Muscle of leg (tissue), 3 donors: ENCODE measurements at regions not wholly inside any gene's neighbourhood (a gene's known extent, or its start where the extent isn't known, plus 50 kb on each side); places are given as distances from the start of the nearest gene placed in this dataset.

Experiments
- DNase-seq: peaks from one replicate; pipeline ENCODE4 v3.0.0; 2013
- H3K27ac ChIP-seq: one replicate; pipeline ENCODE4 v1.5.1; 2013; ENCODE audit warnings: mild to moderate bottlenecking, low read length, control low read depth
- H3K27me3 ChIP-seq: one replicate; pipeline ENCODE4 v1.6.1; 2013; ENCODE audit warnings: low read length; ENCODE audit not compliant: control insufficient read depth, insufficient read depth
- H3K36me3 ChIP-seq: one replicate; pipeline ENCODE4 v1.6.1; 2013; ENCODE audit warnings: low read length; ENCODE audit not compliant: control insufficient read depth, insufficient read depth
- H3K4me1 ChIP-seq: one replicate; pipeline ENCODE4 v1.6.1; 2013; ENCODE audit warnings: low read length; ENCODE audit not compliant: control insufficient read depth, insufficient read depth
- H3K4me3 ChIP-seq: one replicate; pipeline ENCODE4 v1.5.1; 2013; ENCODE audit warnings: low read length, control low read depth
- H3K9me3 ChIP-seq: replicated peaks from 2 replicates; pipeline ENCODE4 v1.6.1; 2013; ENCODE audit warnings: low read depth, low read length; ENCODE audit not compliant: control insufficient read depth
- WGBS: methylation state at CpG from one replicate; pipeline ENCODE4 v1.1.5; 2013; ENCODE audit warnings: missing lambda C conversion rate; ENCODE audit not compliant: insufficient coverage; 5-methylcytosine and 5-hydroxymethylcytosine counted together

- H3K4me3 ChIP-seq = no peak overlapping the region
- H3K4me1 ChIP-seq = peaks cover 3% of the 10 kb centered on the region
- H3K9me3 ChIP-seq = no peaks in the 10 kb centered on the region
- H3K36me3 ChIP-seq = no peaks in the 10 kb centered on the region
- DNase-seq = no peak
- 83% methylated on average over 1 of the region's 3 CpGs for WGBS
- H3K27ac ChIP-seq = no peak overlapping the region
- no peaks in the 10 kb centered on the region for H3K27me3 ChIP-seq
These were observed 493.2 kb upstream of the KCNMB2 start for GRCh38 chr3:178043084-178043483.

GRCh38 chr3:178044320-178044719 is 491.9 kb upstream of the KCNMB2 start:
- H3K4me1 ChIP-seq = peaks cover 3% of the 10 kb centered on the region
- H3K27ac ChIP-seq = no peak overlapping the region
- no peaks in the 10 kb centered on the region for H3K36me3 ChIP-seq
- no peaks in the 10 kb centered on the region for H3K27me3 ChIP-seq
- WGBS = no CpG with 5 or more reads among the region's 2 CpGs
- H3K4me3 ChIP-seq = no peak overlapping the region
- no peak for DNase-seq
- no peaks in the 10 kb centered on the region for H3K9me3 ChIP-seq

GRCh38 chr3:178047496-178047895 is 488.7 kb upstream of the KCNMB2 start:
- Histone ChIP-seq H3K27ac (no peak overlapping the region), H3K4me1 (no peaks in the 10 kb centered on the region), H3K36me3 (no peaks in the 10 kb centered on the region), H3K4me3 (no peak overlapping the region), H3K27me3 (no peaks in the 10 kb centered on the region), H3K9me3 (no peaks in the 10 kb centered on the region)
- 88% methylated on average over 3 of the region's 3 CpGs for WGBS
- DNase-seq = no peak

GRCh38 chr3:178048768-178049167 is 487.5 kb upstream of the KCNMB2 start:
- Histone ChIP-seq H3K27ac (no peak overlapping the region), H3K9me3 (no peaks in the 10 kb centered on the region), H3K4me3 (no peak overlapping the region), H3K27me3 (no peaks in the 10 kb centered on the region), H3K4me1 (no peaks in the 10 kb centered on the region), H3K36me3 (no peaks in the 10 kb centered on the region)
- 52% methylated on average over 3 of the region's 3 CpGs for WGBS
- DNase-seq = no peak

GRCh38 chr3:178054471-178054870 is 481.8 kb upstream of the KCNMB2 start:
- Histone ChIP-seq H3K36me3 (no peaks in the 10 kb centered on the region), H3K27ac (no peak overlapping the region), H3K27me3 (no peaks in the 10 kb centered on the region), H3K4me1 (no peaks in the 10 kb centered on the region), H3K4me3 (no peak overlapping the region), H3K9me3 (no peaks in the 10 kb centered on the region)
- DNase-seq = no peak
- no CpG with 5 or more reads among the region's 3 CpGs for WGBS

- Histone ChIP-seq H3K4me3 (no peak overlapping the region), H3K36me3 (no peaks in the 10 kb centered on the region), H3K27ac (no peak overlapping the region), H3K27me3 (no peaks in the 10 kb centered on the region), H3K4me1 (peaks cover 2% of the 10 kb centered on the region), H3K9me3 (no peaks in the 10 kb centered on the region)
- no CpG with 5 or more reads among the region's 2 CpGs for WGBS
- DNase-seq = no peak
These were observed 480.3 kb upstream of the KCNMB2 start for GRCh38 chr3:178055939-178056338.

GRCh38 chr3:178056868-178057267 is 479.4 kb upstream of the KCNMB2 start:
- no peak overlapping the region for H3K4me3 ChIP-seq
- no peaks in the 10 kb centered on the region for H3K36me3 ChIP-seq
- no CpG with 5 or more reads among the region's 1 CpG for WGBS
- H3K9me3 ChIP-seq = no peaks in the 10 kb centered on the region
- H3K4me1 ChIP-seq = peaks cover 2% of the 10 kb centered on the region
- no peak for DNase-seq
- H3K27me3 ChIP-seq = no peaks in the 10 kb centered on the region
- H3K27ac ChIP-seq = no peak overlapping the region

- Histone ChIP-seq H3K9me3 (no peaks in the 10 kb centered on the region), H3K36me3 (no peaks in the 10 kb centered on the region), H3K27ac (no peak overlapping the region), H3K4me1 (peaks cover 2% of the 10 kb centered on the region), H3K27me3 (no peaks in the 10 kb centered on the region), H3K4me3 (no peak overlapping the region)
- WGBS = no CpG with 5 or more reads among the region's 6 CpGs
- no peak for DNase-seq
These were observed 477.6 kb upstream of the KCNMB2 start for GRCh38 chr3:178058629-178059028.

GRCh38 chr3:178059119-178059518 is 477.1 kb upstream of the KCNMB2 start:
- Histone ChIP-seq H3K9me3 (no peaks in the 10 kb centered on the region), H3K27ac (no peak overlapping the region)
- DNase-seq = peak; percentile 71

GRCh38 chr3:178059836-178060235 is 476.4 kb upstream of the KCNMB2 start:
- Histone ChIP-seq H3K27ac (no peak overlapping the region), H3K4me3 (no peak overlapping the region), H3K9me3 (no peaks in the 10 kb centered on the region), H3K36me3 (no peaks in the 10 kb centered on the region), H3K4me1 (peaks cover 2% of the 10 kb centered on the region), H3K27me3 (no peaks in the 10 kb centered on the region)
- DNase-seq = no peak
- WGBS = no CpG with 5 or more reads among the region's 6 CpGs

More at GRCh38 chr3:178059119-178059518, 477.1 kb upstream of the KCNMB2 start:
- H3K36me3 ChIP-seq = no peaks in the 10 kb centered on the region
- H3K4me1 ChIP-seq = peaks cover 2% of the 10 kb centered on the region
- H3K27me3 ChIP-seq = no peaks in the 10 kb centered on the region
- H3K4me3 ChIP-seq = no peak overlapping the region

GRCh38 chr3:178060407-178060806 is 475.8 kb upstream of the KCNMB2 start:
- no peak overlapping the region for H3K4me3 ChIP-seq

More at GRCh38 chr3:178060407-178060806, 475.8 kb upstream of the KCNMB2 start:
- Histone ChIP-seq H3K4me1 (peaks cover 2% of the 10 kb centered on the region), H3K9me3 (no peaks in the 10 kb centered on the region), H3K27ac (no peak overlapping the region), H3K27me3 (no peaks in the 10 kb centered on the region), H3K36me3 (no peaks in the 10 kb centered on the region)
- DNase-seq = peak; percentile 87
- no CpG with 5 or more reads among the region's 2 CpGs for WGBS
